ENCODE measurements at regions not wholly inside any gene's neighbourhood (a gene's known extent, or its start where the extent isn't known, plus 50 kb on each side); places are given as distances from the start of the nearest gene placed in this dataset.
"Not testable (repeated sequence)": the region's sequence is repeated elsewhere in the genome, so short reads cannot be mapped to it uniquely, and the experiment has no call there.

GRCh38 chr14:94826774-94827173 lies 56.9 kb upstream of the GSC start:
- no peak for DNase-seq

GRCh38 chr14:94823556-94824341 lies 53.8 kb upstream of the GSC start:
- no peak for DNase-seq

- DNase-seq: no peak
Observed at GRCh38 chr14:94821705-94822104, 51.8 kb upstream of the GSC start.

- DNase-seq: not testable (repeated sequence)
Observed at GRCh38 chr14:94820932-94821331, 51.0 kb upstream of the GSC start.

Measured in CD4-positive, alpha-beta T cell treated with Interleukin-10 for 1 hour (primary cell).